ENCODE measurements at regions not wholly inside any gene's neighbourhood (a gene's known extent, or its start where the extent isn't known, plus 50 kb on each side); places are given as distances from the start of the nearest gene placed in this dataset.
"Not testable (repeated sequence)": the region's sequence is repeated elsewhere in the genome, so short reads cannot be mapped to it uniquely, and the experiment has no call there.

DNA sequence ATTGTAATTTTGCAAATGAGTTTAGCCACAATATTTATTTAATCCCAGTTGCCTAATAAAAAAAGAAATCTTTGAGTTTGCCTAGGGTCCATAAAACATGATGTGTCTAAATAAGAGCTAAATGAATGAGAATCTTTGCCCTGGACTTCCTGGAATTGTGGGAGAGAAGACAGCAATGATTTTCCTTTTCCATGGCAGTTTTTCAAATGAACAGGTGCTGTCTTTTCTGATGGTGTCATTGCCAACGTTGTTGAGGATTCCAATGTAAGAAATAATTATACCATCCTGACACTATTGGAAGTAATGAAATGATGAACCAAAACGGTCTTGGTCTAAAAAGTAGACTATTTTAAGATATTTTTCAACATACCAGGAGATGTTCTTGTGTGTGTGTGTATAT lies 984.7 kb upstream of the CELF2 start:
- no peak for DNase-seq

- DNase-seq = no peak
Measured at GRCh38 chr10:10038348-10038747, 979.3 kb upstream of the CELF2 start.

- DNase-seq = no peak
Measured at GRCh38 chr10:10039595-10039994, 978.1 kb upstream of the CELF2 start.

DNA sequence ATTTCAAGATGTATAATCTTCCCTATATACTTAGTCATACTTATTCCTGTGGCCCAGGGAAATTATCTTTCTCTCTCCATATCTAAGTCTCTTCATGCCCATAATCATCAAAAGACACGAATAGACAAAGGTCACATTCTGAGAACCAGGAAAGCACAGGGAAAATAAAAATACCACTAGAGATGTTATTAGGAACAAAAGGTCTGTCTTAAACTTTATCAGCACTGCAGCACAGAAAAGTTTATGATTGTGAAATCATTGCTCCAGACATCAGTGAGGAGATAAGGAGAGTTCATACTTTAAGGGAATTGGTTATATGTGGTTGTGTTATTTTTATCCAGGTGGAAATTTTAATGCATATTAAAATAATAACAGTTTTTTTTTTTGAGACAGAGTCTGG lies 974.6 kb upstream of the CELF2 start:
- no peak for DNase-seq

GRCh38 chr10:10044922-10045764 lies 972.5 kb upstream of the CELF2 start:
- no peak for DNase-seq

DNA sequence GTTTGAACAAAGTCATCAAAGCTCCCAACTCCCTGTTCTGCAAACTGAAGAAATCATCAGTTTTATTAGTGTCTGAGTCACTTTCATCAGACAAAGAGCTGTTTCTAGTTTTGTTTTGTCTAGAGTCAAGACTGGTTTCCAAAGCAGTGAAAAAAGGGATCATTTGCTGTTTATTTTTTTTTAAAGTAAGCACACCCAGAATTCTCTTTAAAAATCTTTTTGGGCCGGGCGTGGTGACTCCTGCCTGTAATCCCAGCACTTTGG lies 972.0 kb upstream of the CELF2 start:
- DNase-seq = no peak

DNA sequence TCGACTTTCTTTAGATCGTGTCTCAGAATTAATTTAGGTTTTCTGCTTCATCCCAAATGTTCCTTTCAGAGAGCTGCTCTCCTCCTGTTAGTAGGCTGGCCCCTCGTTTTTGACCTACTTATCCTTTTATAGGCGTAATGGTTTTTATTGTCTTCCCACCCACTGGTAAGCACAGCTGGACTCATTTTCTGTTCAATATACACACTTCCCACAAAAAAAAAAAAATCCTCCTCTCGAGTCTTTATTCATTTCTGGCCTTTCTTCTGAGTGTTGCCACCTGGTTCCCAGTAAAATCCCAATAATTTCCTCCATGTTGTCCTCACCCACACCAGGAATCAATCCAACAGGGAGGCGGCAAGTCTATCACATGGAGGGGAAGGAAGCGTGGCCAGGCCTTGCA lies 970.2 kb upstream of the CELF2 start:
- DNase-seq = no peak

- no peak for DNase-seq
Measured at GRCh38 chr10:10053051-10053450, 964.6 kb upstream of the CELF2 start.

DNA sequence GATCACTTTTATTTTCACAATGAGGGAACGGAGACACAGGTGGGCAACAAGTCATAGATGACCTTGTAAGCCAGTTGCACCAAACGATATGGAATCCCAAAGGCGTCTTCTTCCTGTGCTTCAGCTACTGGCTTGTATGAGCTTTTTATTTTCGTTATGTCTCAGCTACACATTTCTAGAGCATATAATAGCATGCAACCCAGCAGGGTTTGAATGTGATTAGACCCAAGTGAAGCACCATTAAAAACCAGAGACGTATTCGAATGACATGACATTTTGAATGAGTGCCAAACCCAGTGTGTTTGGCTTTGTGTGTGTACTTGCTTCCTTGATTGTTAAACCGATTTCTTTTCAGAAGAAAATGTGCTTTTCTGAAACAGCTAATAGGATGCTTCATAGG lies 963.2 kb upstream of the CELF2 start:
- DNase-seq = peak in 1 of 3 experiments; percentile 66

- DNase-seq = no peak
Measured at GRCh38 chr10:10055656-10056442, 961.8 kb upstream of the CELF2 start.

DNA sequence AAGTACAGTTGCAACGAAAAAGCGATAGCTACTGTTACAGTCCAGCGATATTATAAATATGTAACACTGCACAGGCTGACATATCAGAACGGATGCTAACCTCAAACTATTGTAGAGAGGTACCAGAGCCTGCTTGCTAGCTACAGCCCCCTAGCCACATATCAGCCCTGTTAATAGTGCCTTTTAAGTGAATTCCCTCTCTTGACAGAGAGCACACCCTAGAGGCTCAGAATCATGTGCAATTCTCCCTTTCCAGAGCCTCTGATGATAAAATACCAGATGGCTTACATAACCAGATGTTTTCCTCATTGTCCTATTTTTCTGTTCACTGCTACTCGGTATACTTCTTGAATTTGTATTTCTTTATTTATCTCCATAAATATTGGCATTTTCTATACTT lies 960.7 kb upstream of the CELF2 start:
- no peak for DNase-seq

GRCh38 chr10:10067644-10068043 lies 950.0 kb upstream of the CELF2 start:
- no peak for DNase-seq

GRCh38 chr10:10074847-10075246 lies 942.8 kb upstream of the CELF2 start:
- not testable (repeated sequence) for DNase-seq

DNA sequence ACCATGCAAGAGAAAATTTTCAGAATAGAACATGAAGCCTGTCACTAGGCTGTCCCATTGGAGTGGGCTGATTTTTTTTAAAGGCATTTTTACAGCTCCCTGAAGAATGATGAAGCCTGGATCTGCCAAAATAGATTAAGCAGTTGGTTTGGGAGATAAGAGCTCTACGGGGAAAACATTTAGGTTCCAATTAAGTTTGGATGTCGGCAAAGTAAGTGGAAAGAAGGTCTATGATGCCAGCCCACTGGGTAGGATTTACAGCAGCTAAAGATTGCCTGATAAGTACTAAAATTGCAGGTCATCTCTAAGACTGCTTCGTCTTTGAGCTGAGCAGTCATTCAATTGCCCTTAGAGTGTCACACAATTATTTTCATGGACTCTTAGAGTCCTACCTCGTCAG lies 939.2 kb upstream of the CELF2 start:
- DNase-seq = no peak

DNA sequence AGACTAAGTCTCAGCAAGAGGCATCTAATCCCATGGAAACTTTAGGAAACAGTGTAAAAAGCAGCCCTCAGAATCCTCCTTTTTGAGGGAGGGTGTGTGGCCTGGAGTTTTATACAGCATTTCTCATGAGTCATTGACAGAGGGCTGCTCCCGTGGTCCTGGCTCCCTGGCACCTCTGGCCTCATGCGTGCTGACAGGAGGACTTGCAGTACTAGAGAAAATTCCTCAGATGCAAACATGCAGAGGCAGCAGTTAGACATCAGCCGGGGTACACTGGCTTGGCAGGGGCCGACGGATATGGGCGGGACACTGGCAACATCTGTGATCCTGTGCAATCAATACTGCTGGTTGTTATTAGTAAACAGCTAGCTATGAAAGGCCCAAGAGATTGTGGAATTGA lies 925.1 kb upstream of the CELF2 start:
- no peak for DNase-seq

GRCh38 chr10:10093021-10093420 lies 924.7 kb upstream of the CELF2 start:
- DNase-seq = no peak

- no peak for DNase-seq
Measured at GRCh38 chr10:10094691-10095090, 923.0 kb upstream of the CELF2 start.

- DNase-seq = no peak
Measured at GRCh38 chr10:10096296-10096695, 921.4 kb upstream of the CELF2 start.

DNA sequence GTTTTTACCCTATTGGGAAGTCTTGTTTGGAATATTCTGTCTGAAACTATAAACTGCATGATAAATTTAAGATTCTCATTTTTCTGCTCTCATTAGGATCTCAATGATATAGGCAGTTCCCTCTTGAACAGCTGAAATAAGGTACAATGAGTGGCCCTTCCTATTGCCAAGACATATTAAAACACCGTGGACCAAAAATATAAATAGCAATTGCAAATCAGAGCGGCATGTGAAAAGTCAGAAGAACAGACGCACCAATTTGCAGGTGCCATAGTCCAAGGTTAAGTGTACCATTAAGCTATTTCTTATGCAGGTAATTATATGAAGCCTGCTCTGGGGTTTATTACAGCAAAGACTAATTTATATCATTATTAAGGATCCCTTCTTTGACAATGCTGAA lies 920.8 kb upstream of the CELF2 start:
- no peak for DNase-seq

GRCh38 chr10:10101106-10101505 lies 916.6 kb upstream of the CELF2 start:
- DNase-seq = no peak

GRCh38 chr10:10110844-10111490 lies 906.7 kb upstream of the CELF2 start:
- no peak for DNase-seq

GRCh38 chr10:10118131-10118530 lies 899.5 kb upstream of the CELF2 start:
- DNase-seq = no peak

DNA sequence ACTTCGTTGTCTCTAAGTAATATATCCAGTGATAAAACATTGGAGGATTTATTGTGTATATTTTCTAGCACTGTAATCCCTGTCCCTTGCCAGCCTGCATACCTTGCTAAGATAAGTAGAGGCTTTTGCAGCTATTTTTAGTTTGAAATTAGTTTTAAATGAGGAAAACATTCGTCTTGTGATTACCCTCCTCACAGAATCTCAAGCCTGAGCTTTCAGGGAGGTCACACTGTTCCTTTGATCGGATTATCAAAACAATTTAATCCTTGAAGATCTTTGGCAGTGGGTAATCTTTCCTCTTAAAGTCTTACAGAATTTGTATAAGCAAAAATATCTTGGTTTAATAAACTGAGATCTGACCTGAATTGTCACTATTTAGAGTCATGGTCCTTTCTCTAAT lies 897.0 kb upstream of the CELF2 start:
- DNase-seq = no peak

DNA sequence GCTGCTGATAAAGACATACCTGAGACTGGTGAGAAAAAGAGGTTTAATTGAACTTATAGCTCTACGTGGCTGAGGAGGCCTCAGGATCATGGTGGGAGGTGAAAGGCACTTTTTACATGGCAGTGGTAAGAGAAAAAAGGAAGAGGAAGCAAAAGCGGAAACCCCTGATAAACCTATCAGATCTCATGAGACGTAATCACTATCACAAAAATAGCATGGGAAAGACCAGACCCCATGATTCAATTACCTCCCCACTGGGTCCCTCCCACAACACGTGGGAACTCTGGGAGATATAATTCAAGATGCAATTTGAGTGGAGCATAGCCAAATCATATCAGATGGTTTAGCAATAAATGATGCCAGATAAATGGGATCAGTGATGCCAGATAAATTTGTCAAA lies 892.0 kb upstream of the CELF2 start:
- DNase-seq = no peak

Data from NCI-H1417 (cell line).